Left lung (tissue), 4 donors: ENCODE measurements at regions not wholly inside any gene's neighbourhood (a gene's known extent, or its start where the extent isn't known, plus 50 kb on each side); places are given as distances from the start of the nearest gene placed in this dataset.
A peak's percentile ranks its signal among the peaks of the same experiment; 100 is the strongest.

Experiments
- ATAC-seq: fragments of 200-7000 bp; cut with Tn5 transposase; one replicate; pipeline ENCODE4 v1.9.1; 2020; ENCODE audit warnings: moderate library complexity
- DNase-seq, 4 donors: peaks; one replicate each; pipeline ENCODE4 v3.0.0-alpha.2; 2013 to 2020
- H3K27ac ChIP-seq, 2 donors: fragments of 200-600 bp; sonication (generic) in 1 of 2; one replicate each; pipeline versions ENCODE4 v1.5.0 to v1.8.0; 2020 to 2021
- H3K27me3 ChIP-seq, 2 donors: fragments of 200-600 bp; sonication (generic) in 1 of 2; one replicate each; pipeline versions ENCODE4 v1.5.0 to v1.8.0; 2020 to 2021
- H3K36me3 ChIP-seq, 2 donors: fragments of 200-600 bp; sonication (generic) in 1 of 2; one replicate each; pipeline versions ENCODE4 v1.5.0 to v1.8.0; 2020 to 2021
- H3K4me1 ChIP-seq, 2 donors: fragments of 200-600 bp; one replicate each; pipeline ENCODE4 v1.8.0; 2021
- H3K4me3 ChIP-seq, 2 donors: fragments of 200-600 bp; sonication (generic) in 1 of 2; one replicate each; pipeline versions ENCODE4 v1.5.0 to v1.8.0; 2020 to 2021; ENCODE audit warnings: mild to moderate bottlenecking in 1 of 2
- H3K9me3 ChIP-seq, 2 donors: fragments of 200-600 bp; sonication (generic) in 1 of 2; one replicate each; pipeline versions ENCODE4 v1.5.0 to v1.8.0; 2020 to 2021
- intact Hi-C, 2 donors: fragments of 100-400 bp; cut with DNase I; formaldehyde crosslinking; loops; one replicate each; pipeline versions ENCODE4 v1.11.2 to v1.14.2; 2022
- TF ChIP-seq, protein P1 (sequence below), 2 donors: fragments of 200-600 bp; sonication (generic) in 1 of 2; IDR thresholded peaks; one replicate each; pipeline versions ENCODE4 v1.5.0 to v1.8.0; 2021; ENCODE audit warnings: antibody characterized with exemption in 2 of 2
- donor health status: DM: no; HTN: yes; CAD: no.
- donor health status: DM: no; HTN: no; CAD: no.

- Histone ChIP-seq H3K36me3 (no peaks in the 10 kb centered on the region), H3K27ac (no peak overlapping the region), H3K4me3 (no peak overlapping the region), H3K4me1 (peaks cover 8 to 10% of the 10 kb centered on the region in 2 donors), H3K9me3 (no peaks in the 10 kb centered on the region), H3K27me3 (no peaks in the 10 kb centered on the region)
- intact Hi-C loops, result no loop called here
- peak in 2 of 4 donors; percentile 31 to 45 for DNase-seq
- ATAC-seq, result peak; percentile 74
- TF ChIP-seq, protein P1, sequence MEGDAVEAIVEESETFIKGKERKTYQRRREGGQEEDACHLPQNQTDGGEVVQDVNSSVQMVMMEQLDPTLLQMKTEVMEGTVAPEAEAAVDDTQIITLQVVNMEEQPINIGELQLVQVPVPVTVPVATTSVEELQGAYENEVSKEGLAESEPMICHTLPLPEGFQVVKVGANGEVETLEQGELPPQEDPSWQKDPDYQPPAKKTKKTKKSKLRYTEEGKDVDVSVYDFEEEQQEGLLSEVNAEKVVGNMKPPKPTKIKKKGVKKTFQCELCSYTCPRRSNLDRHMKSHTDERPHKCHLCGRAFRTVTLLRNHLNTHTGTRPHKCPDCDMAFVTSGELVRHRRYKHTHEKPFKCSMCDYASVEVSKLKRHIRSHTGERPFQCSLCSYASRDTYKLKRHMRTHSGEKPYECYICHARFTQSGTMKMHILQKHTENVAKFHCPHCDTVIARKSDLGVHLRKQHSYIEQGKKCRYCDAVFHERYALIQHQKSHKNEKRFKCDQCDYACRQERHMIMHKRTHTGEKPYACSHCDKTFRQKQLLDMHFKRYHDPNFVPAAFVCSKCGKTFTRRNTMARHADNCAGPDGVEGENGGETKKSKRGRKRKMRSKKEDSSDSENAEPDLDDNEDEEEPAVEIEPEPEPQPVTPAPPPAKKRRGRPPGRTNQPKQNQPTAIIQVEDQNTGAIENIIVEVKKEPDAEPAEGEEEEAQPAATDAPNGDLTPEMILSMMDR (IDR thresholded peaks at IDR 0.05), result no peak
These were observed 305.2 kb upstream of the CITED2 start for GRCh38 chr6:139679516-139680179.

- H3K4me3 ChIP-seq, result no peak overlapping the region
- no peaks in the 10 kb centered on the region for H3K36me3 ChIP-seq
- H3K4me1 ChIP-seq, result peaks cover 8 to 10% of the 10 kb centered on the region in 2 donors
- DNase-seq (no peak), ATAC-seq (no peak)
- intact Hi-C loops, result no loop called here
- no peaks in the 10 kb centered on the region for H3K9me3 ChIP-seq
- TF ChIP-seq, protein P1 (IDR thresholded peaks at IDR 0.05), result no peak
- no peaks in the 10 kb centered on the region for H3K27me3 ChIP-seq
- H3K27ac ChIP-seq, result no peak overlapping the region
These were observed 302.3 kb upstream of the CITED2 start for GRCh38 chr6:139676718-139677117.

- intact Hi-C loops, result no loop called here
- no peaks in the 10 kb centered on the region for H3K4me1 ChIP-seq
These were observed 291.8 kb upstream of the CITED2 start for GRCh38 chr6:139666284-139666683.

DNA sequence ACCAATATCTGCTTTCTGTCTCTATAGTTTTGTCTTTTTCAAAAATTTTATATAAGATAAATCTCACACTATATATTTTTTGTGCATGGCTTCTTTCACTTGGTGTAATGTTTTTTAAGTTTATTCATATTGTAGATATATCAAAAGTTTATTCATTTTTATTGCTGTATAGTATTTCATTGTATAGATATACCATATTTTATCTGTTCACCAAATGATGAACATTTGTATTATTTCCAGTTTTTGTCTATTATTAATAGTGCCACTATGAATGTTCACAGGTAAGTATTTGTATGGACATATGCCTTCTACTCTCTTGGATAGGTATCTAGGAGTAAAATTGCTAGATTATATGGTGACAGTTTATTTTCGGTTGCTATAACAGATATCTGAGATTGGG, 289.5 kb upstream of the CITED2 start:
- H3K9me3 ChIP-seq, result peaks cover 0 to 16% of the 10 kb centered on the region in 2 donors
- no peaks in the 10 kb centered on the region for H3K36me3 ChIP-seq
- no peak for DNase-seq
- TF ChIP-seq, protein P1 (IDR thresholded peaks at IDR 0.05), result no peak
- no peaks in the 10 kb centered on the region for H3K27me3 ChIP-seq
- intact Hi-C loops, result no loop called here
- H3K4me3 ChIP-seq, result no peak overlapping the region
- ATAC-seq, result no peak
- no peaks in the 10 kb centered on the region for H3K4me1 ChIP-seq
- H3K27ac ChIP-seq, result no peak overlapping the region

More at GRCh38 chr6:139666284-139666683, 291.8 kb upstream of the CITED2 start:
- ATAC-seq, result no peak
- no peak overlapping the region for H3K4me3 ChIP-seq
- TF ChIP-seq, protein P1 (IDR thresholded peaks at IDR 0.05), result no peak
- DNase-seq, result no peak
- H3K9me3 ChIP-seq, result peaks cover 0 to 16% of the 10 kb centered on the region in 2 donors
- no peak overlapping the region for H3K27ac ChIP-seq
- no peaks in the 10 kb centered on the region for H3K27me3 ChIP-seq
- H3K36me3 ChIP-seq, result no peaks in the 10 kb centered on the region

DNA sequence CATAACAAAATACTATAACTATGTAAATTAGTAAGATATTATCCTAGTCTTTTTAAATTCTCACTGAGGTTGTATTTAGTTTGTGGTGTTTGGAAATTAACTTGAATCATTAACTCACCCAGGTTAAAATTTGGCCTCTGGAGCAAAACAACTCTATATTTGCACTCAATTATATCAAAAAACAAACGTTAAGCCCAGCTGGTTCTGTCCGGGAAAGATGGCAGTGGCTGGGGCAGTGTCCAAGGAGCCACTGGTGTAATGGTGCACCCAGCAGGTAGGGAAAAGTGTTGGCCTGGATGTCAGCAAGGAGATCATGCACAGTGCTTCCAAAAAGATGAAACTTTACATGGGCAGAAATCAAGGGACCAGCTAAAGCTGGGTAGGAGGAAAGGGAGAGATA, 285.3 kb upstream of the CITED2 start:
- Histone ChIP-seq H3K27ac (no peak overlapping the region), H3K36me3 (no peaks in the 10 kb centered on the region), H3K4me1 (no peaks in the 10 kb centered on the region), H3K27me3 (no peaks in the 10 kb centered on the region), H3K4me3 (no peak overlapping the region), H3K9me3 (peaks cover 0 to 10% of the 10 kb centered on the region in 2 donors)
- TF ChIP-seq, protein P1 (IDR thresholded peaks at IDR 0.05), result no peak
- intact Hi-C loops, result no loop called here
- ATAC-seq (no peak), DNase-seq (no peak)
